ENCODE measurements at regions not wholly inside any gene's neighbourhood (a gene's known extent, or its start where the extent isn't known, plus 50 kb on each side); places are given as distances from the start of the nearest gene placed in this dataset.

- TF ChIP-seq, protein P1, sequence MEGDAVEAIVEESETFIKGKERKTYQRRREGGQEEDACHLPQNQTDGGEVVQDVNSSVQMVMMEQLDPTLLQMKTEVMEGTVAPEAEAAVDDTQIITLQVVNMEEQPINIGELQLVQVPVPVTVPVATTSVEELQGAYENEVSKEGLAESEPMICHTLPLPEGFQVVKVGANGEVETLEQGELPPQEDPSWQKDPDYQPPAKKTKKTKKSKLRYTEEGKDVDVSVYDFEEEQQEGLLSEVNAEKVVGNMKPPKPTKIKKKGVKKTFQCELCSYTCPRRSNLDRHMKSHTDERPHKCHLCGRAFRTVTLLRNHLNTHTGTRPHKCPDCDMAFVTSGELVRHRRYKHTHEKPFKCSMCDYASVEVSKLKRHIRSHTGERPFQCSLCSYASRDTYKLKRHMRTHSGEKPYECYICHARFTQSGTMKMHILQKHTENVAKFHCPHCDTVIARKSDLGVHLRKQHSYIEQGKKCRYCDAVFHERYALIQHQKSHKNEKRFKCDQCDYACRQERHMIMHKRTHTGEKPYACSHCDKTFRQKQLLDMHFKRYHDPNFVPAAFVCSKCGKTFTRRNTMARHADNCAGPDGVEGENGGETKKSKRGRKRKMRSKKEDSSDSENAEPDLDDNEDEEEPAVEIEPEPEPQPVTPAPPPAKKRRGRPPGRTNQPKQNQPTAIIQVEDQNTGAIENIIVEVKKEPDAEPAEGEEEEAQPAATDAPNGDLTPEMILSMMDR (IDR thresholded peaks at IDR 0.05): no peak
Observed at GRCh38 chr14:86852530-86852929, 1140.5 kb downstream of the GALC start.

- TF ChIP-seq, protein P1 (IDR thresholded peaks at IDR 0.05): no peak
Observed at GRCh38 chr14:86847140-86847539, 1145.8 kb downstream of the GALC start.

DNA sequence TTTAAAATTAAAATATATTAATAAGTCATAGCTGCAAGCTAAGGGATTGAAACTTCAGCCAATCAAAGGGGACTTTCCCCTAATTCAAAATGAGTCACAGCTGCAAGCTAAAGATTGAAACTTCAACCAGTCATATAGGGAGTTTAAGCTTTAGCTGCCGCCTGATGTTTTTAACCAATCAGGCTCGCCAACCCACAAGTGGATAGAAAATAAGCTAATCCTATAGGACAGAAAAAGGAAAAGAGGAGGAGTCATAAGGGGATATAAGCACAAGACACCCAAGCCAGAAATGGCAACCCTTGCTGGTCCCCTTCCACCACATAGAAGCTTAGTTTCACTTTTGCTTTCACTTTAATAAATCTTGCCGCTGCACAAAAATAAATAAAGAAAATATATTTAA is 1154.6 kb downstream of the GALC start:
- TF ChIP-seq, protein P1 (IDR thresholded peaks at IDR 0.05): no peak

DNA sequence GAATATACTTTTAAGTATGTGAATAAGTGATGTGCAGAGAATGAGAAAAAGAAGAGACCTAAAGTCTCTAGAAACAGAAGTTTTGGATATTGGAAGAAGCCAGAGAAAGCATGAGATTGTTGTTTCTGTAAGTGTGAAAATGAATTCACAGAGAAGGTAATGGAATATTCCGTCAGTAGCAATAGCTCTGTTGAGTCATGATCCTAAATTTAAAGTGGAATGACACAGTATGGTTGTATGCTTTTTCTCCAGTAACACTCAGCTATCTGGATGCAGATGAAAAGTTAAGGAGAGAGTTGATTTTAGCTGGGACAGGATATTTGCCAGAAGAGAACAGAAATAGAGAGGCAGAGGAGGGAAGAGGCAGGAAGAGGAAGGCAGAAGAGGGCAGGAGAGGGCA is 1166.3 kb downstream of the GALC start:
- TF ChIP-seq, protein P1 (IDR thresholded peaks at IDR 0.05): no peak

DNA sequence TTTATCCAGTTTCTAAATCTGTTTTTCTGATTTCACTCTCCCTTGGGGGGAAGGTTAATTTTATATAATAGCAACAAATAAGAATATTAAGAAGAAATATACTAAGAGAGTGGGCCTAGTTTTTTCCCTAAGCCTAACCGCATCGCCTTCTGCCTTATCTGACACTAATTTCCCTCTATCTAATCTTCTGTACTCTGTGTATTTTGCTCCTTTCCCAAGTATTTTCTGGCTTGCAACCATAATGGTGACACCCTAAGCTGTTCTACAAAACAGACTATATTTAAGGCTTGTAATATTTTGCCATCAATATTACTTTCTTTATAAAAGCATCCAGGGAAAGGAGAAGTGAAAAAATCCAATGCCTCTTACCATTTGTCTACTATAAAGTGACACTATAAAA is 1168.8 kb downstream of the GALC start:
- TF ChIP-seq, protein P1 (IDR thresholded peaks at IDR 0.05): no peak

DNA sequence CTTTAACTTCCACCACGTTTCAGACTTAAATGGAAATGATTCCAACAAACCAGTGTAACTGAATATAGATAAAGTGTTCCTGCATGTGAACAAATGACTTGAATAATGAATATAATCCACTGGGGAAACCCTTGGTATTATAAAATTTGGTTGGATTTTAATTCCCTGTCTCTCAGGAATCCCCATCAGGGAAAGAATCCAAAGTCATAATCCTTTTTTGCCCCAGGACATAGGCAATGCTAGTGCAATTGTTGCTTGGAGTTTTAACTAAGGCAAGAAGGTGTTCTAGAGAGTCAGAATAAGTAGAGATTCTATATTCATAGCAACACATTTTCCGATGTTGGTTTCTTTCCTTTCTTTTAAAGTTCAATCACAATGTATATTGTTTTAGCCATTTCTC is 1169.4 kb downstream of the GALC start:
- TF ChIP-seq, protein P1 (IDR thresholded peaks at IDR 0.05): no peak

DNA sequence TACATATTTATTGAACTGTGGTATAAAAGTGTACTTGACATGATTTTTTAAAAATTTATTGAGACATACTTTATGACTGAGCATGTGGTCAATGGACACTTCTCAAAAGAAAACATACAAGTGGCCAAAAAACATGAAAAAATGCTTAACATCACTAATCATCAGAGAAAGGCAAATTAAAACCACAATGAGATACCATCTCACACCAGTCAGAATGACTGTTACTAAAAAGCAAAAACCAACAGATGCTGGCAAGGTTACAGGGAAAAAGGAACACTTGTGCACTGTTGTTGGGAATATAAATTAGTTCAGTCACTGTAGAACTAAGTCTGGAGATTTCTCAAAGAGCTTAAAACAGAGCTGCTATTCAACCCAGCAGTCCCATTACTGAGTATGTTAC is 1177.6 kb downstream of the GALC start:
- TF ChIP-seq, protein P1 (IDR thresholded peaks at IDR 0.05): no peak

DNA sequence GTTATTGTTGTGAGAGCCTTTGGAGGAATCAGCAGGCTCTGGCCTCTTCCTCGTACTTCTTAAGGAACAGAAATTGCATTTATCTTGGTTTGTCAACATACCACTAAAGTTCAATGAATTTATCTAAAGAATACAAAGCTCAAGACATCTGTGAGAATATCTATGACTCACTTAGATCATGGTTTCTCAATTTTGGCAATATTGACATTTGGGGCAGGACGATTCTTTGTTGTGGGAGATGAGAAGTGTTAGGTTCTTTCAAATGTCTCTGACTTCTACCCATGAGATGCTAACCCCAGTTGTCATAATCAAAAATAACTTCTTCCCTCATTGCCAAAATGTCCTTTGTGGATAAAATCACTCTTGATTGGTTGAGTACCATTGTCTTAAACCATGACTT is 1190.3 kb downstream of the GALC start:
- TF ChIP-seq, protein P1 (IDR thresholded peaks at IDR 0.05): no peak

All from LNCAP (cell line).